ENCODE measurements at regions not wholly inside any gene's neighbourhood (a gene's known extent, or its start where the extent isn't known, plus 50 kb on each side); places are given as distances from the start of the nearest gene placed in this dataset.
"Not testable (repeated sequence)": the region's sequence is repeated elsewhere in the genome, so short reads cannot be mapped to it uniquely, and the experiment has no call there.

DNA sequence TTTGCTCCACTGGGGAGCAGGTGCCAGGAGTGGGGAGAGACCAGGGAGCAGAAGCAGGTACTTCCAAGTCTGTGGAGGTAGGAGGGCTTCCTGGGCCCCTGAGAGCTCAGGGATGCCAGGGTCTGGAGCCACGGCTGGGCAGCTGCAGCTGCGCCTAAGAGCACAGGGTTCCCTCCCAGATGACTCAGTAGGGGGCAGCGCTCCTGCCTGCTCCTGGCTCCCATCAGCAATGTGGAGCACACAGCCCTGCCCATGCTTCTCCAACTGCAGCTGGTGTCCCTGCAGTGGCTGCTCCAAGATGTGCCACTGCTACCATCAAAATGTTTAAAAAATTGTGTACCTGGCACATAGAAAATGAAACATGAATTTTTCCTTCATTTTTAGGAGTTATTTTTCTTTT lies 1028.2 kb downstream of the PCDH7 start:
- no peak for DNase-seq (ENCODE audit: low read depth)

DNA sequence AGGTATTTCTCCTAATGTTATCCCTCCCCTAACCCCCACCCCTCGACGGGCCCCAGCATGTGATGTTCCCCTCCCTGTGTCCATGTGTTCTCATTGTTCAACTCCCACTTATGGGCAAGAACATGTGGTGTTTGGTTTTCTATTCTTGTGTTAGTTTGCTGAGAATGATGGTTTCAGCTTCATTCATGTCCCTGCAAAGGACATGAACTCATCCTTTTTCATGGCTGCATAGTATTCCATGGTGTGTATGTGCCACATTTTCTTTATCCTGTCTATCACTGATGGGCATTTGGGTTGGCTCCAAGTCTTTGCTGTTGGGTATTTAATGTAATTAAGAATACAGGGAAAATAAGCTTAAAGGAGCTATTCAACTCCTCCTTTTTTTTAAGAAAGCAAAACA lies 1030.4 kb downstream of the PCDH7 start:
- DNase-seq (ENCODE audit: low read depth), result not testable (repeated sequence)

DNA sequence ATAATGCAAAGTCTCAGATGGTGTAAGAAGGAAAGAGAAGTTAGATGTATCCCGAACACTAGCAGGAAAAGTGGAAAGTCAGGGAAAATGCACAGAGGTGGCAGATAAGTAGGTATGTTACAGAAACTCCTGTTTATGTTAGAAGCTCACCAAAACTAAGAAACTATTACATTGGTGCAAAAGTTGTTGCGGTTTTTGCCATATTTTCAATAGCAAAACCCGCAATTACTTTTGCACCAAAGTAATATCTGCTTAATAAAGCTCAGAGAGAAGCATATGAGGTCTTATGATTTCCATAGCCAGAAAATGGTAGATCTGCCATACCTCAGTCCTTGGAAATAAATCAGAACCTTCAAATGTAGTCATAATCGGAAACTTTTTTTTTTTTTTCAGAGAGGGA lies 1035.6 kb downstream of the PCDH7 start:
- no peak for DNase-seq (ENCODE audit: low read depth)

- DNase-seq (ENCODE audit: low read depth), result peak; percentile 1
These were observed 1048.6 kb downstream of the PCDH7 start for GRCh38 chr4:31768756-31769155.

DNA sequence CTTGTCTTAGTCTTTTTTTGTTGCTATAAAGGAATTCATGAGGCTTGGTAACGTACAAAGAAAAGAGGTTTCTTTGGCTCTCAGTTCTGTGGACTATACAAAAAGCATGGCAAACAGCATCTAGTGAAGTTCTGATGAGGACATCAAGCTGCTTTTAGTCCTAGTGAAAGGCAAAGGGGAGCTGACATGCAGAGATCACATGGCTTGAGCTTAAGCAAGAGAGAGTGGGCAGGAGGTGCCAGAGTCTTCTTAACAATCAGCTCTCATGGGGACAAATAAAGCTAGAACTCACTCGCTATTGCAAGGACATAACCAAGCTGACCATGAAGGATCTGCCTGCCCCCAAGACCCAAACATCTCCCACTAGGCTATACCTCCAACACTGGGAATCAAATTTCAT lies 1063.1 kb downstream of the PCDH7 start:
- no peak for DNase-seq (ENCODE audit: low read depth)

GRCh38 chr4:31784558-31784957 lies 1064.4 kb downstream of the PCDH7 start:
- DNase-seq (ENCODE audit: low read depth), result no peak

- DNase-seq (ENCODE audit: low read depth), result no peak
These were observed 1067.5 kb downstream of the PCDH7 start for GRCh38 chr4:31787701-31788100.

DNA sequence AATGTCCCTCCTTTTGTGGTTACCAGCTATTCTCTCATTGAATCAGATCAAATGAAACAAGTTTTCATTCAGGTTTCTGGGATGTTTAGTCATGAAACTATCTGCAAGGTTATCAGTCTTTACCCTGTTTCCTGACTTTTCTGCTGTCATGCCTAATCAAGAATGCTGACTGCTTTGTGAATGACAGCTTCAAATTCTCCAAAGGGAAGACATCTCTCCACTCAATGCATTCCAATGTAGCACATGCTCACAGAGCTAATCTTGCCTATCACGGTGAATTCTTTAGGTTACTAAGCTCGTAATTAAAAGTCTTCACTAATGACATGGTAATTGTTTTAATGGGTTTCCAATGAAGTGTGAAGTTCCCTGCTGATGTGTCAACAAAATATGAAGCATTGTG lies 1068.5 kb downstream of the PCDH7 start:
- DNase-seq (ENCODE audit: low read depth), result no peak

- no peak for DNase-seq (ENCODE audit: low read depth)
These were observed 1071.5 kb downstream of the PCDH7 start for GRCh38 chr4:31791666-31792065.

- DNase-seq (ENCODE audit: low read depth), result no peak
These were observed 1073.7 kb downstream of the PCDH7 start for GRCh38 chr4:31793907-31794306.

GRCh38 chr4:31797052-31797451 lies 1076.9 kb downstream of the PCDH7 start:
- DNase-seq (ENCODE audit: low read depth), result not testable (repeated sequence)

GRCh38 chr4:31803526-31804195 lies 1083.5 kb downstream of the PCDH7 start:
- no peak for DNase-seq (ENCODE audit: low read depth)

DNA sequence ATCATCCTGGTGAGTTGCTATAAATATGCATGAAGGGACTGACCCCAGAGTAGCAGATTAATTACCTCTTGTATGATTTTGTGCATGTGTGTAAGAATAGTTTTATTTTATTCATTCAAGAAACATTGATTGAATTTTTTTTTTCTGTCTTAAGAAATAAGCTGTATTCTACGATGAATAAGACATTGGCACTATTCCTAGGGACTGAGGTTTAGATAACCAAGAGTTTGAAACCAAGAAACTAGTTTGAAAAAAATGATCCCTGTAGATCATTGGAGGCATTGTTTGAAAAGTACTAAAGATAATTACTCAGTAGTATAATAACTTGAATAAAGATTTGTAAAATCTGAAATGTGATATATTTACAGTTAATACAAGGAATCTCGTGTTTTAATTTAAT lies 1086.9 kb downstream of the PCDH7 start:
- DNase-seq (ENCODE audit: low read depth), result peak; percentile 7

- no peak for DNase-seq (ENCODE audit: low read depth)
These were observed 1124.2 kb downstream of the PCDH7 start for GRCh38 chr4:31844350-31844749.

- no peak for DNase-seq (ENCODE audit: low read depth)
These were observed 1131.8 kb downstream of the PCDH7 start for GRCh38 chr4:31851946-31852345.

DNA sequence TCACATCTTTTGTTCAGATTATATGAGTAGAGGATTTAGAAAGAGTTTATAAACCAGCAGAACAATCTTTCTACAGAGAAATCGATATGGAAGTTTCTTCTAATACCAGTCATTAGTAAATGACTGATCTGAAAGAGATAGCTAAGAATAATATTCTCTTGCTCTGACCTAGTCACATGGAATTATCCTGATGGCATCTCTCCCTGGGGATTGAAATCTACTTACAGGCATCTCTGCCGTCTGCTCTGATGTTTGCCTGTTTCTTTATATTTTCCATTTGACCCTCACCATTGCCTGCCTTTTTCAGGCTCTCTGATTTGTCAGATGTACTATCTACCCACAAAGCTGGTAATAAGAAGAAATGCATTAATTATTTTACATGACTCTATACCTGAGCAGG lies 1157.3 kb downstream of the PCDH7 start:
- no peak for DNase-seq (ENCODE audit: low read depth)

DNA sequence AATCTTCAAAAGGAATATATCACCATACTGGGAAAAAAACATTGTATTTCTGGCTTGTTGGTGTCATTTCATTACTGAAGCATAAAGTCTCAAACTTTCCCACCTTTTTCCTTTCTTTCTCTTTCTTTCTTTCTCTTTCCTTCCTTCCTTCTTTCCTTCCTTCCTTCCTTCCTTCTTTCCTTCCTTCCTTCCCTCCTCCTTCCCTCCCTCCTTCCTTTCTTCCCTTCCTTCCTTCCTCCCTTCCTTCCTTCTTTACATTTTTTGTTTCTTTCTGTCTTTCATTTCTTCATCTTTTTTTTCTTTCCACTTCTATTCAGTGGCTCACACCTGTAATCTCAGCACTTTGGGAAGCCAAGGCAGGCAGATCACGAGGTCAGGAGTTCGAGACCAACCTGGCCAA lies 1160.7 kb downstream of the PCDH7 start:
- DNase-seq (ENCODE audit: low read depth), result not testable (repeated sequence)

DNA sequence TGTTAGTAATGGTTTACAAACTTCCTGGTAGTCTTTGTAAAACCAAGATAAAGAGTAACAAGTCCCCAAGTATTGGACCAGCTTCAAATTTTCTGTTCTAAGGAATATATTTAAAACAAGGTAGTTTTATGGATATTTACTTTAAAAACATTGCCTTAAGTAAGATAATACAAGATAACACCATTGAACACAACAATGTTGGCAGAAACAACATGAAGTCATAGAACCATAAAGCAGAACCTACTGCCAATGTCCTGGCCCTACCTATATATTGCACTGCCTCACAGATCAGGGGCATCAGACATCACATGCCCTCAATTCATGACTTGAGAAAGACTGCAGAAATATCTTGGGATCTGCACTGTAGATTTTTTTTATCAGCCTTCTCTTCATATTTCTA lies 1176.2 kb downstream of the PCDH7 start:
- DNase-seq (ENCODE audit: low read depth), result no peak

DNA sequence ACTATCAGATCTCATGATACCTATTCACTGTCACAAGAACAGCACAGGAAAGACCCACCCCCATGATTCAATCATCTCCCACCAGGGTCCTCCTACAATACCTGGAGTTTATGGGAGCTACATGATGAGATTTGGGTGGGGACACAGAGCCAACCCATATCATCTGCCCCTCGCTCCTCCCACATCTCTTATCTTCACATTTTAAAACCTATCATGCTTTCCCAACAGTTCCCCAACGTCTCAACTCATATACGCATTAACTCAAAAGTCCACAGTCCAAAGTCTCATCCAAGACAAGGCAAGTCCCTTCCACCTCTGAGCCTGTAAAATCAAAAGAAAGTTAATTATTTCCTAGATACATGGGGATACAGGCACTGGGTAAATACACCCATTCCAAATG lies 1185.2 kb downstream of the PCDH7 start:
- DNase-seq (ENCODE audit: low read depth), result no peak

DNA sequence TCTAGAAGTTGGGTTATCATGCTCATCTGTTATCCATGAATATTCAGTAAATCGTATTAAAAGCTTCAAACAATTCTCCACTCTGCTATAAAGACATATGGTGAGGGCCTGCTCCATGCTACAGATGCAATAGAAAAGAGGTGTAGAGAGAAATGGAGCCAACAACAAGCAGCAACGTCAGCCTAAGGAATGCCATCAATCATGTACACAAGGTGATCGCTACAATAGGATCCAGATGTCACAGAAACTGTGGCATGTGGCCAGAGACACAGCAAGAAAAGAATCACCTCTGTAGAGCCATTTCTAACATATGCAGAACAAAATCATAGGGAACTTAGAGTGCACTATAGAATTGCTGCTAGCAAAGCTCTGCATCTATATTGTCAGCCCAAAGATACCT lies 1188.1 kb downstream of the PCDH7 start:
- no peak for DNase-seq (ENCODE audit: low read depth)

DNA sequence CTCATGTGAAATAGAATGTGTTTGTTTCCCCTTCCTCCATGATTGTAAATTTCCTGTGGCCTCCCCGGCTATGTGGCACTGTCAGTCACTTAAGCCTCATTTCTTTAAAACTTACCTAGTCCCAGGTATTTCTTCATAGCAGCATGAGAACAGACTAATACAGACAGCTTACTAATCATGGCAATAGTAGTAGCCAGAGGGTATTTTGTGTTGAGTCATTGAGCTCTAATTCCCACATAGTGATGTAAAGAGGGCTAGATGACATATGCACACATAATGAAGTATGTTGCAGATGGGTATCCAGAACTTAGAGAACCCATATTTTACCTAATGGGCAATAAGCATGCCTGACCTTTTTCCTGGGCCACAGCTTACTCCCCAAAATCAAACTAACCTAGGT lies 1197.2 kb downstream of the PCDH7 start:
- DNase-seq (ENCODE audit: low read depth), result peak; percentile 77

GRCh38 chr4:31918891-31919290 lies 1198.7 kb downstream of the PCDH7 start:
- peak; percentile 21 for DNase-seq (ENCODE audit: low read depth)

DNA sequence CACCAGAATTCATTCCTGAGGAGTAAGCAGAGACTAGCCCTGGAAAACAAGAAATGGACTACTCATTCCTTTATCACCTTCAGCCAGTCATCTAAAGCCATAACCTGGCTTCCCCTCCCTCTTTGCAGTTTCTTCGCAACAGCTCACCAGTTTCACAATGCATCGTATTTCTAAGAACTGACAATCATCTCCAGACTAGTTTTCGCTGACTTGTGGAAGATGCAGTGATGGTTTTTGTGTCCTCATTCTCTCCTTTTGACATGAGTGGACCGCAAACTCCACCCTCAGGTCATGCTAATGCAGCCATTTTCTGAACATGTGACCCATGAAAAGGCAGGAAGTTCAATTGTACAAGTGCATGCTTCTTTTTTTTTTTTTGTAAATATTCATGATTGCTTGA lies 1203.5 kb downstream of the PCDH7 start:
- DNase-seq (ENCODE audit: low read depth), result no peak

DNA sequence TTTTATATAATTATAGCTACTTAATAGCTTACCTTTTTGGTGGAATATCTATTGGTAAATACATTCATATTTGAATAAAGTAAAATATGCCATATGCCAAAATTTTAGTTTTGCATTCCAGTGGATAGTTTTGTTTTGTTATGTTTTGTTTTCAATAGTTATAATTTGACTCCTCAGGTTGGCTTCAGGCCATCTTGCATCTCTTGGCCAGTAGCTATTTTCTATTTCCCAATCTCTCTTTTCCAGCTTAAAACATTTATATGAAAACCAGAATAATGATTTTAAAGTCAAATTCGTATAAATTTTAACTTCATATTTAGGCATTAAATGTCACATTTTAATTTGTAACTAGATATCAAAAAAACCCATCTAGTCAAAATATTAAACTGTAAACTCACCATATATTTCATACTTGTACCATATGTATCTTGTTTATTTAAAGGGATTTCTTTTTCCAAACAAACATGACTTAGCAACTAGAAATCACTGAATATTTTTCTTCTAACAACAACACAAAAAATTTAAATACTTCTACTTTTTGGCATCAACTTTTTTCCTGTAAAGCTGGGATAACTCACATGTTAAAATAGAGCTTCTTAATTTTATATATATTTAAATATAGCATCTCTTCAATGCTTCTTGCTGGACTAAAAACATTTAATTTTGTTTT lies 1209.6 kb downstream of the PCDH7 start:
- DNase-seq (ENCODE audit: low read depth), result no peak

All from renal cortical epithelial cell (primary cell).